ENCODE measurements at regions not wholly inside any gene's neighbourhood (a gene's known extent, or its start where the extent isn't known, plus 50 kb on each side); places are given as distances from the start of the nearest gene placed in this dataset.

- no peaks in the 10 kb centered on the region for H3K36me3 ChIP-seq (ENCODE audit: control insufficient read depth, insufficient read depth, low read length)
- no CpG with 5 or more reads among the region's 1 CpG for WGBS, 2 experiments (ENCODE audit: insufficient coverage in 2 of 2)
- H3K9me3 ChIP-seq (ENCODE audit: control insufficient read depth, low read length), result no peaks in the 10 kb centered on the region
- H3K4me3 ChIP-seq (ENCODE audit: extremely low read depth, insufficient read depth, low read length, poor library complexity, severe bottlenecking), result no peak overlapping the region
- no peak overlapping the region for H3K27ac ChIP-seq (ENCODE audit: low read depth, low read length, severe bottlenecking)
- H3K4me1 ChIP-seq (ENCODE audit: control insufficient read depth, insufficient read depth, low read length, poor library complexity, severe bottlenecking), result no peaks in the 10 kb centered on the region
Observed at GRCh38 chr2:176732780-176733179, 463.5 kb downstream of the MTX2 start.

- H3K4me1 ChIP-seq (ENCODE audit: control insufficient read depth, insufficient read depth, low read length, poor library complexity, severe bottlenecking), result no peaks in the 10 kb centered on the region
- no peaks in the 10 kb centered on the region for H3K9me3 ChIP-seq (ENCODE audit: control insufficient read depth, low read length)
- H3K4me3 ChIP-seq (ENCODE audit: extremely low read depth, insufficient read depth, low read length, poor library complexity, severe bottlenecking), result no peak overlapping the region
- no peaks in the 10 kb centered on the region for H3K36me3 ChIP-seq (ENCODE audit: control insufficient read depth, insufficient read depth, low read length)
- WGBS, 2 experiments (ENCODE audit: insufficient coverage in 2 of 2), result 89% methylated on average over 2 of the region's 3 CpGs; no CpG with 5 or more reads in 1 of the 2 experiments
- H3K27ac ChIP-seq (ENCODE audit: low read depth, low read length, severe bottlenecking), result no peak overlapping the region
Observed at GRCh38 chr2:176733698-176734430, 464.6 kb downstream of the MTX2 start.

DNA sequence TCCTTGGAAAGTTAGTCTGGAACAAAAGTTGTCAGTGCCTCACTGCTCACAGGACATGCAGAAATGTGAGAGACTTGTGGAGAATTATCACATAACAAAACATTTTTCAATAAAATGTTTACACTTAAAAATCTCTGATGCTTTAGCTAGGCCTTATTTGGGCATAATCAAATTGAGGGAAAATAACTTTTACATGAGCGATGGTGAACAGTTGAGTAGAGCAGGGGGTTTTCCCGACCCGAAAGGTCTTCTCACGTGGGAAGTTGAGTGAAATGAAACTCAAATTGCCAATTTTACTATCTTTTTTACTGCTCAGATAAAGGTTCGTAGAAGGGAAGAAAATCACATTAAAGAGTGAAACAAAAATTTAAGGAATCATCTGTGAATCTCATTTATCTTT, 465.6 kb downstream of the MTX2 start:
- 100% methylated on average over 1 of the region's 5 CpGs; no CpG with 5 or more reads in 1 of the 2 experiments for WGBS, 2 experiments (ENCODE audit: insufficient coverage in 2 of 2)
- no peaks in the 10 kb centered on the region for H3K36me3 ChIP-seq (ENCODE audit: control insufficient read depth, insufficient read depth, low read length)
- no peak overlapping the region for H3K27ac ChIP-seq (ENCODE audit: low read depth, low read length, severe bottlenecking)
- no peaks in the 10 kb centered on the region for H3K9me3 ChIP-seq (ENCODE audit: control insufficient read depth, low read length)
- no peaks in the 10 kb centered on the region for H3K4me1 ChIP-seq (ENCODE audit: control insufficient read depth, insufficient read depth, low read length, poor library complexity, severe bottlenecking)
- no peak overlapping the region for H3K4me3 ChIP-seq (ENCODE audit: extremely low read depth, insufficient read depth, low read length, poor library complexity, severe bottlenecking)

DNA sequence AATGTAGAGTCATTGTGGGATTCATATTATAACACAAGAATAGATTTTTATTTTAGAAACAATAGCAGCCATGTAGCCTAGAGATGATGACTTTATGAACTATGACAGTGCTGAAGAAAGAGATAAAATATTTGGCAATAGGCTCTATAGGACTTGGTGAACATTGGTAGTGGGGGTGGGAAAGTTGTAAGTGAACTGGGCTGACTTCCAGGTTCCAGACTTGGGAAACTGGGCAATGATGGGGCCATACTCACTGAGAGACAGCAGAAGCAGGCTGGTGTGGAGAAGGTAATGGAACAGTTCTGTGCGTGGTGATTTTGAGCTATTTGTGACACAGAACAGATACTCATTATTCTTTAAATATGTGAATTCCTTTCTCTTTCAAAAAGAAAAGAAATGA, 470.3 kb upstream of the HNRNPA3 start:
- Histone ChIP-seq H3K27ac (ENCODE audit: low read depth, low read length, severe bottlenecking) (no peak overlapping the region), H3K4me3 (ENCODE audit: extremely low read depth, insufficient read depth, low read length, poor library complexity, severe bottlenecking) (no peak overlapping the region), H3K36me3 (ENCODE audit: control insufficient read depth, insufficient read depth, low read length) (no peaks in the 10 kb centered on the region), H3K4me1 (ENCODE audit: control insufficient read depth, insufficient read depth, low read length, poor library complexity, severe bottlenecking) (no peaks in the 10 kb centered on the region), H3K9me3 (ENCODE audit: control insufficient read depth, low read length) (no peaks in the 10 kb centered on the region)
- WGBS, 2 experiments (ENCODE audit: insufficient coverage in 2 of 2), result no CpG with 5 or more reads among the region's 1 CpG

GRCh38 chr2:176743671-176744070, 468.9 kb upstream of the HNRNPA3 start:
- no peaks in the 10 kb centered on the region for H3K36me3 ChIP-seq (ENCODE audit: control insufficient read depth, insufficient read depth, low read length)

GRCh38 chr2:176744146-176744545, 468.4 kb upstream of the HNRNPA3 start:
- no peak overlapping the region for H3K4me3 ChIP-seq (ENCODE audit: extremely low read depth, insufficient read depth, low read length, poor library complexity, severe bottlenecking)
- no peaks in the 10 kb centered on the region for H3K9me3 ChIP-seq (ENCODE audit: control insufficient read depth, low read length)
- no peaks in the 10 kb centered on the region for H3K36me3 ChIP-seq (ENCODE audit: control insufficient read depth, insufficient read depth, low read length)
- 100% methylated on average over 1 of the region's 4 CpGs; no CpG with 5 or more reads in 1 of the 2 experiments for WGBS, 2 experiments (ENCODE audit: insufficient coverage in 2 of 2)
- H3K4me1 ChIP-seq (ENCODE audit: control insufficient read depth, insufficient read depth, low read length, poor library complexity, severe bottlenecking), result no peaks in the 10 kb centered on the region
- H3K27ac ChIP-seq (ENCODE audit: low read depth, low read length, severe bottlenecking), result no peak overlapping the region

More at GRCh38 chr2:176743671-176744070, 468.9 kb upstream of the HNRNPA3 start:
- WGBS, 2 experiments (ENCODE audit: insufficient coverage in 2 of 2), result 78 to 90% methylated on average over 2 of the region's 3 CpGs
- Histone ChIP-seq H3K4me3 (ENCODE audit: extremely low read depth, insufficient read depth, low read length, poor library complexity, severe bottlenecking) (no peak overlapping the region), H3K4me1 (ENCODE audit: control insufficient read depth, insufficient read depth, low read length, poor library complexity, severe bottlenecking) (no peaks in the 10 kb centered on the region), H3K27ac (ENCODE audit: low read depth, low read length, severe bottlenecking) (no peak overlapping the region), H3K9me3 (ENCODE audit: control insufficient read depth, low read length) (no peaks in the 10 kb centered on the region)

DNA sequence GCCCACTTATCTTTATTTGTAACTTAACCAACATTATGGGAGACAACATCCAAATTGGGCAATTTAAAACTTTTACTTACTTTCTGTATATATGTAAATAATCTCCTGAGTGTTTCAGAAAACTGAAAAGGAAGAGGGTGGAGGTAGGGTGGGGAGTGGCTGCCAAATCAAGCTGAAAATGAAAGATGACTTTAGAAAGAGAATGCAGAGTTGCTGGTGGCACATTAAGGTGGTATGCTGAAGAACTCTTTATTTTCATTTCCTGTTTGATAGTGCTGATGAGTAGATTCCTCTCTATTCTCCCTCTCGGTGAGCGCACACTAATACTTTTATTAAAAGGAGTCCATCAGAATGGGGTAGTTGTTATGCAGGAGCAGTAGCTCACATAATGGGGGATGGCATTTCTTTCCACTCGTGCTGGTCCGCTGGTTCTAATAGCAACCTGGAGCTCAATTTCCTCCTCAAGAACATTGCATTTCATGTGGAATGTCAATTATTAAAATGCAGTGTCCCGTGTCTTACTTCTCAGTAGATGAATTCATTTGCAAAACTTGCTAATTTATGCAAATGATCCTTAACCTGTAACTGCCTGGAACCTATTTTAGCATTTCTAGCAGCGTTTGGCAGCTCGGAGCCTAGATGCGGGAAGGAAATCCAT, 466.9 kb upstream of the HNRNPA3 start:
- Histone ChIP-seq H3K4me3 (ENCODE audit: extremely low read depth, insufficient read depth, low read length, poor library complexity, severe bottlenecking) (no peak overlapping the region), H3K27ac (ENCODE audit: low read depth, low read length, severe bottlenecking) (no peak overlapping the region), H3K36me3 (ENCODE audit: control insufficient read depth, insufficient read depth, low read length) (no peaks in the 10 kb centered on the region), H3K4me1 (ENCODE audit: control insufficient read depth, insufficient read depth, low read length, poor library complexity, severe bottlenecking) (no peaks in the 10 kb centered on the region), H3K9me3 (ENCODE audit: control insufficient read depth, low read length) (no peaks in the 10 kb centered on the region)
- WGBS, 2 experiments (ENCODE audit: insufficient coverage in 2 of 2), result 25 to 27% methylated on average over 2 to 3 of the region's 8 CpGs

DNA sequence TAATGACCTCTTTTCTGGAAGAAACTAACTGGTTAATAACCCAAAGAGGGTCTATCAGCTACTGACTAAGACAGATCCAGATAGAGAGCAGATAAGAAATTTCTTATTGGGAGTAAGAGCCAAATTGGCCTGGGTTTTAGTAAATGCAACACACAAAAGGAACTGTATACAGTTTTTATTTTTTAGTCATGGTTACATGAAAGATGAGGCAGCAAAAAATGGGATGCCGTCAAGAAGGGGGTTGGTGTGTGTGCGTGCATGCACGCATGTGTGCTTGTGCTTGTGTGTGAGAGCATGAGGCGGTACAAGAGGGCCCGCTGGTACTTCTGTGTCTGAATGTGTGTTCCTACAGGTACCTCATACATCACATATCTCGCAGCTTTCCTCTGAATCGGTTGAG, 466.2 kb upstream of the HNRNPA3 start:
- H3K9me3 ChIP-seq (ENCODE audit: control insufficient read depth, low read length), result no peaks in the 10 kb centered on the region
- H3K4me3 ChIP-seq (ENCODE audit: extremely low read depth, insufficient read depth, low read length, poor library complexity, severe bottlenecking), result no peak overlapping the region
- no peak overlapping the region for H3K27ac ChIP-seq (ENCODE audit: low read depth, low read length, severe bottlenecking)
- 100% methylated on average over 1 of the region's 7 CpGs for WGBS, 2 experiments (ENCODE audit: insufficient coverage in 2 of 2)
- no peaks in the 10 kb centered on the region for H3K4me1 ChIP-seq (ENCODE audit: control insufficient read depth, insufficient read depth, low read length, poor library complexity, severe bottlenecking)
- no peaks in the 10 kb centered on the region for H3K36me3 ChIP-seq (ENCODE audit: control insufficient read depth, insufficient read depth, low read length)

- Histone ChIP-seq H3K9me3 (ENCODE audit: control insufficient read depth, low read length) (no peaks in the 10 kb centered on the region), H3K4me3 (ENCODE audit: extremely low read depth, insufficient read depth, low read length, poor library complexity, severe bottlenecking) (no peak overlapping the region), H3K36me3 (ENCODE audit: control insufficient read depth, insufficient read depth, low read length) (no peaks in the 10 kb centered on the region), H3K27ac (ENCODE audit: low read depth, low read length, severe bottlenecking) (no peak overlapping the region), H3K4me1 (ENCODE audit: control insufficient read depth, insufficient read depth, low read length, poor library complexity, severe bottlenecking) (no peaks in the 10 kb centered on the region)
- 90 to 100% methylated on average over 2 to 3 of the region's 4 CpGs for WGBS, 2 experiments (ENCODE audit: insufficient coverage in 2 of 2)
Observed at GRCh38 chr2:176747506-176747905, 465.1 kb upstream of the HNRNPA3 start.

GRCh38 chr2:176747928-176748327, 464.7 kb upstream of the HNRNPA3 start:
- WGBS, 2 experiments (ENCODE audit: insufficient coverage in 2 of 2), result 88% methylated on average over 1 to 2 of the region's 4 CpGs
- Histone ChIP-seq H3K36me3 (ENCODE audit: control insufficient read depth, insufficient read depth, low read length) (no peaks in the 10 kb centered on the region), H3K9me3 (ENCODE audit: control insufficient read depth, low read length) (no peaks in the 10 kb centered on the region), H3K4me1 (ENCODE audit: control insufficient read depth, insufficient read depth, low read length, poor library complexity, severe bottlenecking) (no peaks in the 10 kb centered on the region), H3K4me3 (ENCODE audit: extremely low read depth, insufficient read depth, low read length, poor library complexity, severe bottlenecking) (no peak overlapping the region), H3K27ac (ENCODE audit: low read depth, low read length, severe bottlenecking) (no peak overlapping the region)

DNA sequence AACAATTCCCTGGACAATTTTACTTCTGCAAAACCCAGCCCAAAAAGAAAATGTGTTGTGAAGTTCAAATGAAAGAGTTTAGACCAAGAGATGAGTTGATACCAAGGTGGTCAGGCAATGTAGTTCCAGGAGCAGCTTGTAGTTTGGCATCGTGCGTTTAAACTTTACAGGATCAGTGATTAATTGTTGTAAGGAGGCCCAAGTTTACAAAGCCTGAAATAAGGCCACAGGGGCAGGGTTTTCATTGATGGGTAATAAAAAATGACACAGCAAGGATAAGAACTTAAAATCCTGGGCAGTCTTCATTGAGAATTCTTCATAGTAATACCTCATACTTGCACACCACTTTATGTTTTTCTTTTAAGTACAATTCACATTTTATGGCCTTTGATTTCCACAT, 463.9 kb upstream of the HNRNPA3 start:
- H3K27ac ChIP-seq (ENCODE audit: low read depth, low read length, severe bottlenecking), result no peak overlapping the region
- whole genome bisulfite sequencing, 2 experiments (ENCODE audit: insufficient coverage in 2 of 2), result 88% methylated on average over 2 of the region's 2 CpGs; no CpG with 5 or more reads in 1 of the 2 experiments
- H3K36me3 ChIP-seq (ENCODE audit: control insufficient read depth, insufficient read depth, low read length), result no peaks in the 10 kb centered on the region
- no peaks in the 10 kb centered on the region for H3K9me3 ChIP-seq (ENCODE audit: control insufficient read depth, low read length)
- H3K4me1 ChIP-seq (ENCODE audit: control insufficient read depth, insufficient read depth, low read length, poor library complexity, severe bottlenecking), result no peaks in the 10 kb centered on the region
- no peak overlapping the region for H3K4me3 ChIP-seq (ENCODE audit: extremely low read depth, insufficient read depth, low read length, poor library complexity, severe bottlenecking)
